Effector memory CD8-positive, alpha-beta T cell (primary cell): ENCODE measurements at regions not wholly inside any gene's neighbourhood (a gene's known extent, or its start where the extent isn't known, plus 50 kb on each side); places are given as distances from the start of the nearest gene placed in this dataset.

Source experiments
- ATAC-seq: fragments of 150-1000 bp; cut with Tn5 transposase; replicated peaks from 2 replicates; pipeline ENCODE4 v1.10.0; 2021; ENCODE audit warnings: mild to moderate bottlenecking, moderate library complexity
- DNase-seq, 3 experiments: peaks; one replicate each; pipeline ENCODE4 v3.0.0; 2021
- H3K27ac Mint-ChIP-seq, 2 donors: one replicate each; pipeline ENCODE4 v1.8.0; 2022; ENCODE audit warnings: mild to moderate bottlenecking in 2 of 2, mixed read lengths in 2 of 2, moderate library complexity in 2 of 2
- H3K27me3 Mint-ChIP-seq, 2 donors: one replicate each; pipeline ENCODE4 v1.8.0; 2022; ENCODE audit warnings: mixed read lengths in 2 of 2
- H3K36me3 Mint-ChIP-seq: one replicate; pipeline ENCODE4 v1.8.0; 2022; ENCODE audit warnings: mild to moderate bottlenecking, moderate library complexity, mixed read lengths; ENCODE audit not compliant: insufficient read depth
- H3K4me1 Mint-ChIP-seq, 2 donors: one replicate each; pipeline ENCODE4 v1.8.0; 2022; ENCODE audit warnings: low read depth in 2 of 2, mixed read lengths in 2 of 2
- H3K4me3 Mint-ChIP-seq, 2 donors: one replicate each; pipeline ENCODE4 v1.8.0; 2022; ENCODE audit warnings: mild to moderate bottlenecking in 2 of 2, mixed read lengths in 2 of 2, moderate library complexity in 2 of 2
- H3K9me3 Mint-ChIP-seq, 2 donors: one replicate each; pipeline ENCODE4 v1.8.0; 2022; ENCODE audit warnings: mixed read lengths in 2 of 2

DNA sequence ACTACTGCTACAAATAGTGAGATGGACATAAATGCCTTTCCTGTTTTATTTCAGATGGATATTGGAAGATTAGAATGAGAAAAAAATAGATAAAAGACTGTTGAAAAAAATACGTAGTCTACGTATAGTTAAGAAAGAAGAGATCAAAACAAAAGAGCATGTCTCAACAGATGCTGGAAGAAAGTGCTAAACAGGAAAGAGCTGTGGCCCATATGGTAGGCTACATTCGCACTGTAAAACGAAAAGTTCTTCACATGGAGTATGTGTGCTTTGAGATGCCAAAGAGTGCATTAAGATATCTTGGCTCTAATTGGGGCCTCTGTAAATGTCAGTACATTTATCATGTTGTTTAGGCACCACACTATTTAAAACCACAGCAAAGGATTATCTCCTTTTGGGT, 741.7 kb downstream of the LTN1 start:
- Mint-ChIP-seq H3K4me3 (no peak overlapping the region), H3K9me3 (peaks cover 0 to 2% of the 10 kb centered on the region in 2 donors), H3K27me3 (no peaks in the 10 kb centered on the region), H3K27ac (no peak overlapping the region), H3K4me1 (no peaks in the 10 kb centered on the region), H3K36me3 (no peaks in the 10 kb centered on the region)
- no peak for DNase-seq
- ATAC-seq, result no peak

DNA sequence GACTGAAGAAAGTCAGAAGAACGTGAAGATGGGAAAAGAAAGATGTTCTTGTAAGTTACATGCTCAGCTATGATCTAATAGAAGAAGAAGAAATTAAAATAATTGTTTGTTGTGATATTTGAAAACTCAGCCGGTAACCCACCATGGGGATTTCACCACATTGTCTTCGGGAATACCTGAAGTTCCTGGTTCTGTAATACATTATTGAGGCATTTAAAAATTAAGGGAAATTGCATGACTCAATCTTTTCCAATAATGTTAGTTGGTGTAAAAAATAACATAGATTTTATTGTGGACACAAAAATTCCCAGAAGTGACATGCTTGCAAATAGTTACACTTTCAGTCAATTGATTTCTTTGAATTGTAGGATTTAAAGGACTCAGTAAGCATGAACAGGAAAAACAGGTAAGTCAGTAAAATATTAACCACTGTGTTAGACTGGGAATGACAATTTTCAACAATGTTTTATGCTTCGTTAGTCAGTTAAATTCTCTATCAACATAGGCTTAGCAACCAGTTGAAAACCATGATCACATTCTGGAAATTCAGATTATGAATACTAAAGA, 745.1 kb downstream of the LTN1 start:
- DNase-seq (no peak), ATAC-seq (no peak)
- H3K4me3 Mint-ChIP-seq, result no peak overlapping the region
- H3K27me3 Mint-ChIP-seq, result no peaks in the 10 kb centered on the region
- no peaks in the 10 kb centered on the region for H3K4me1 Mint-ChIP-seq
- no peak overlapping the region for H3K27ac Mint-ChIP-seq
- no peaks in the 10 kb centered on the region for H3K9me3 Mint-ChIP-seq
- no peaks in the 10 kb centered on the region for H3K36me3 Mint-ChIP-seq

DNA sequence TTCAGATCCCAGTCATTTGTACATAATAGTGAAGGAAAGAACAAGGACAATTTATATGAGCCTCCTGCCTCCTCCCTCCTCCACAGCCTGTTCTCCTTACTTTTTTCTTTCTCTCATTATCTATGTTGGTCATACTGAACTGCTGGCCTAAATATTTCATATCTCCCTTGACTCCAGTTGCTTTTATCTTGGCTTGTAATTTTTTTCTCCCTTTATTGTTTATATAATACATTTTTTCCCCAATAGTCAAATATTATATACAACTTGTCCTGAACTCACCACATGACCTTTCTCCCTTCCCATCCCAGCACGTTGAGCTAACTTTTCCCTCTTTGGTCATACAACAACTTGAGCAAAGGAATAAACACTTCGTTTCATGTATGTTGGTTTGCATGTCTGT, 752.1 kb downstream of the LTN1 start:
- no peak for ATAC-seq
- Mint-ChIP-seq H3K4me1 (no peaks in the 10 kb centered on the region), H3K4me3 (no peak overlapping the region), H3K36me3 (no peaks in the 10 kb centered on the region), H3K9me3 (no peaks in the 10 kb centered on the region), H3K27me3 (no peaks in the 10 kb centered on the region), H3K27ac (no peak overlapping the region)
- no peak for DNase-seq

DNA sequence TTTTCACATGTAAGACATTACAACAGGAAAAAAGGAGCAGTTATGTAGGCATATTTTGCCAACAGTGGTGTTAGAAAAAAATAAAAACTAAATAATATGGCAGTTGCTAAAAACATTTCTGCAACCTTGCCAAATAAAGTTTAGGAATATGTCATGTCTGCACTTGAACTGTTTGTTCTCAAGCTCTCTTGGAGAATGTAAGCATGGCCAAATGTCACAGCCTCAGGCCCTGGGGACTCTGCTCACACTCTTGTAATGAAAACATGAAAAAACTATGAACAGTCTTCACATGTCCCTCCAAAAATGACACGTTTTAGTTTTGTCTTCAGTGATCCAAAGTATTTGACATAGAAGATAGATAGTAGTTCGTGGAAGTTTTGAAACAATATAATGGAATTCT, 753.3 kb downstream of the LTN1 start:
- Mint-ChIP-seq H3K27ac (no peak overlapping the region), H3K36me3 (no peaks in the 10 kb centered on the region), H3K27me3 (no peaks in the 10 kb centered on the region), H3K4me3 (no peak overlapping the region), H3K9me3 (no peaks in the 10 kb centered on the region), H3K4me1 (no peaks in the 10 kb centered on the region)
- DNase-seq (no peak), ATAC-seq (no peak)

DNA sequence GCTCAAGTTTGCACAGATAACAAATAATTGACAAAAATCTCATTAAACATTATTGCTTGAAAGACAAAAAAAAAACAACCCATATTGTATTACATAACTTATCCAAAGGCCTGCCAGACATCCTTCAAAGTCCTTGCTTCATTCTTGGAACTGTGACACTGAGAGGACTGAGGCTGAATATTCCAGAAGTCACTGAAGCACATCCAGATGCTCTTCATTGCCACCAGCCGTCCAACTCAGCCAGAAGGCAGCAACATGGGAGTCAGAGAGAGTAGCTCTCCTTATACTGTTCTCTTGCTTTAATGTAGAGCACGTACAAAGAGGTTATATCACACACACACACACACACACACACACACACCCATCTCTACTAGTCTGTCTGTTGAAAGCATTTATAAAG, 755.0 kb downstream of the LTN1 start:
- no peak overlapping the region for H3K27ac Mint-ChIP-seq
- DNase-seq (no peak), ATAC-seq (no peak)

DNA sequence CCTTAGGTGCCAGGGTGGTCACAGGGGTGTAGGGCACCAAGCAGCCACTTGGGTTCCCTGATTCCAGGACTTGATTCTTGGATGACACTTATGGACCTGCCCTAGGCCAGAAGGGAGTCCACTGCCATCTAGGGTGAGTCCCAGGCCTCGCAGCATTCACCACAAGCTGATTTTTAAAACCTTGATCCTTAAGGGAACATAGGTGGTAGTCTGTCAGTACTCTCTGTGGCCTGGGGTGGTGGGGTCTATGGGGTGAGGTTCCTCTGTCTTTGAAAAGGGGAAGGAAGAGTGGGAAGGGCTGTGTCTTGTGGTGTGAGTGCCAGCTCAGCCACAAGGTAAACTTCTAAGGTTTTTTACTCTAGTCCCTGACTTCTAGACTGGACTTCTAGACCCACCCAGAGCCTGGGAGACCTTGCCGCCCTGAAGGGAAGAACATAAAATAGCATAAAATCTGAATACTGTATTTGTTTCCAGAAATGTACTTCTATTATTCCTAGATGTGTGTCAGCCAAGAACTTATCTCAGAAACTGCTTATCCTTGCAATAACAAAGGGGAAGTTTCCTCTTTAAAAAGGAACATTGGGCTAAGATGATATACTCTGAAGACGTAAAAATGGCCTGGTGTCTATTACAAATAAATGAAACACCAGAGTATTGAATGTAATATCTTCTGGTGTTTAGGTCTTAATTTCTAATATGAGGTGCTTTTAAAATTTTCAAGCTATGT, 757.3 kb downstream of the LTN1 start:
- Mint-ChIP-seq H3K4me3 (no peak overlapping the region), H3K9me3 (peaks cover 0 to 2% of the 10 kb centered on the region in 2 donors), H3K36me3 (no peaks in the 10 kb centered on the region), H3K4me1 (no peaks in the 10 kb centered on the region), H3K27ac (no peak overlapping the region), H3K27me3 (no peaks in the 10 kb centered on the region)
- no peak for DNase-seq
- ATAC-seq, result no peak

More for the DNA sequence above, 755.0 kb downstream of the LTN1 start:
- H3K27me3 Mint-ChIP-seq, result no peaks in the 10 kb centered on the region
- no peak overlapping the region for H3K4me3 Mint-ChIP-seq
- H3K9me3 Mint-ChIP-seq, result peaks cover 0 to 2% of the 10 kb centered on the region in 2 donors
- H3K36me3 Mint-ChIP-seq, result no peaks in the 10 kb centered on the region
- no peaks in the 10 kb centered on the region for H3K4me1 Mint-ChIP-seq

DNA sequence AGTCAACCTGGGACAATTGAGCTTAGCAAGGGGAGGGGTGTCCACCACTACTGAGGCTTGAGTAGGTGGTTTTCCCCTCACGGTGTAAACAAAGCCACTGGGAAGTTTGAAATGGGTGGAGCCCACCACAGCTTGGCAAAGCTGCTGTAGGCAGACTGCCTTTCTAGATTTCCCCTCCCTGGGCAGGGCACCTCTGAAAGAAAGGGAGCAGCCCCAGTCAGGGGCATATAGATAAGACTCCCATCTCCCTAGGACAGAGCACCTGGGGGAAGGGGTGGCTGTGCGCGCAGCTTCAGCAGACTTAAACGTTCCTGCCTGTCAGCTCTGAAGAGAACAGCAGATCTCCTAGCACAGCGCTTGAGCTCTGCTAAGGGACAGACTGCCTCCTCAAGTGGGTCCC, 758.4 kb downstream of the LTN1 start:
- ATAC-seq (no peak), DNase-seq (no peak)
- Mint-ChIP-seq H3K36me3 (no peaks in the 10 kb centered on the region), H3K9me3 (peaks cover 0 to 2% of the 10 kb centered on the region in 2 donors), H3K27me3 (no peaks in the 10 kb centered on the region), H3K4me1 (no peaks in the 10 kb centered on the region), H3K4me3 (no peak overlapping the region), H3K27ac (no peak overlapping the region)

DNA sequence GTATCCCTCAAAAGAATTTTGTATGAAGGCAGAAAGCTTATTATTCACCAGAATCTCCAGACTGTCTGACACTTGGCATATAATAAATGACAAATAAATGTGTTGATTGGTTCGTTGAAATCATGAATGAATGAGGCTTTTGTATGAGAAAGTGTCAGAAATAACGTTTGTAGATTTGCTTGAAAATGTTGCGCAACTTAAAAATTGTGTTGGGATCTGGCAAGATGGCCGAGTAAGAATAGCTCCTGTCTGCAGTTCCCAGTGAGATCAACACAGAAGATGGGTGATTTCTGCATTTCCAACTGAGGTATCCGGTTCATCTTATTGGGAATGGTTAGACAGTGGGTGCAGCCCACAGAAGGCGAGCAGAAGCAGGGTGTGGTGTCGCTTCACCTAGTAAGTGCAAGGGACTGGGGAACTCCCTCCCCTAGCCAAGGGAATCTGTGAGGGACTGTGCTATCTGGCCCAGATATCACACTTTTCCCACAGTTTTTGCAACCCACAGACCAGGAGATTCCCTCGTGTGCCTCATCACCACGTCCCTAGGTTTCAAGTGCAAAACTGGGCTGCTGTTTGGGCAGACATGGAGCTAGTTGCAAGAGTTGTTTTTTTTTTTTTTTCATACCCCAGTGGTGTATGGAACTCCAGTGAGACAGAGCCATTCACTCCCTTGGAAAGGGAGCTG, 759.0 kb downstream of the LTN1 start:
- Mint-ChIP-seq H3K4me1 (no peaks in the 10 kb centered on the region), H3K4me3 (no peak overlapping the region), H3K27ac (no peak overlapping the region), H3K27me3 (no peaks in the 10 kb centered on the region), H3K36me3 (no peaks in the 10 kb centered on the region), H3K9me3 (peaks cover 0 to 2% of the 10 kb centered on the region in 2 donors)
- DNase-seq, result no peak
- ATAC-seq, result no peak

DNA sequence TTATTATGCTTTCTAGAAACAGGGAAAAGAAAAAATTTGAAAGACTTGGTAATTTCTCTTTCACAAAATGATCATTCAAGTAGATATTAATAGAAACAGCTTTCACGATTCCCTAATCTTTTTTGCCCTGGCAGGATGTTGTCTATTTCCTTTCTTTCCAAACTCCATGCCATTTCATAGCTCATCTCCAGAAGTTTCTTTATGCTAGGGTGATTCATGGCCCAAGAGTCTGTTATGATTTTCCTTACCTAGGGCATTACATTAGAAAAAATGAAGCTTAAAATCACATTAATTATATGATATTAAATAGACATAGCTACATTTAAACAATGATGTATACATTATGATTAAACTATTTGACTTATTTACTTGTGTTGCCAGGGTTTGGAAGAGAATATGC, 762.1 kb downstream of the LTN1 start:
- Mint-ChIP-seq H3K27ac (no peak overlapping the region), H3K4me1 (no peaks in the 10 kb centered on the region), H3K36me3 (no peaks in the 10 kb centered on the region), H3K27me3 (no peaks in the 10 kb centered on the region), H3K9me3 (peaks cover 0 to 4% of the 10 kb centered on the region in 2 donors), H3K4me3 (no peak overlapping the region)
- no peak for ATAC-seq
- DNase-seq, result no peak

DNA sequence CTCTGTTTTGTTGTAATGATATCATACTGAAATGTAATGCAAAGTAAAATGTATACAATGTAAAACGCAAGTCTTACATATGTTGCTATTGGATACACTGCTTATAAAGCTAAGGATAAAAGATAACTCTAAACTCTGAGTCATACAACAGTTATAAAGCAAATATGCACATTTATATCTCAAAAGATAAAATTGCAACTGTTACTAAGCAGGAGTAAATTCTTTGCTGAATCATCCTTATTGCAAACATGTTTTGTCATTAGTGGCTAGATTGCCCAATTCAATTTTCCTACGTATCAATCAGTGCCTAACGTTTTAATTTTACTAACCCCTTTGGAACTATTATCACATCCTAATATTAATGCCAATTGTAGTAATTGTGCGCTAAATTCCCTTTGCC, 762.9 kb downstream of the LTN1 start:
- no peak for DNase-seq
- no peak for ATAC-seq
- Mint-ChIP-seq H3K4me1 (no peaks in the 10 kb centered on the region), H3K9me3 (peaks cover 0 to 4% of the 10 kb centered on the region in 2 donors), H3K36me3 (no peaks in the 10 kb centered on the region), H3K27me3 (no peaks in the 10 kb centered on the region), H3K4me3 (no peak overlapping the region), H3K27ac (no peak overlapping the region)

DNA sequence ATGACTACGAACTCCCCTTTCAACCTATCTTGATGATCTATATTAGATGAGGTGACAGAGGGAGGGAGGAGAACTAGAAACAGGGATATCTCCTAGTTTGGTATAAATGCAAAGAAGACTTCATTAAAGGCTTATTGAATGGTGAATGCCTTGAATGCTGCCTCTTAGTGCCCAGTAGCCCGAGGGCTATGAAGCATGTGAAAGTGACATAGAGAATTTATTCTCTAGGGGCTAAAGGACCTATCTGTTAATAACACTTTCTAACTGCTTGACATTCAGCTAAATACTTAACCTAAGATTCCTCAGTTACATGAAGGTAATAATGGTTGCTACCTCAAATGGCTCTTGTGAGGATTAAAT, 764.1 kb downstream of the LTN1 start:
- Mint-ChIP-seq H3K4me1 (no peaks in the 10 kb centered on the region), H3K9me3 (peaks cover 0 to 4% of the 10 kb centered on the region in 2 donors), H3K27ac (no peak overlapping the region), H3K36me3 (no peaks in the 10 kb centered on the region), H3K27me3 (no peaks in the 10 kb centered on the region), H3K4me3 (no peak overlapping the region)
- ATAC-seq, result no peak
- DNase-seq, result no peak

DNA sequence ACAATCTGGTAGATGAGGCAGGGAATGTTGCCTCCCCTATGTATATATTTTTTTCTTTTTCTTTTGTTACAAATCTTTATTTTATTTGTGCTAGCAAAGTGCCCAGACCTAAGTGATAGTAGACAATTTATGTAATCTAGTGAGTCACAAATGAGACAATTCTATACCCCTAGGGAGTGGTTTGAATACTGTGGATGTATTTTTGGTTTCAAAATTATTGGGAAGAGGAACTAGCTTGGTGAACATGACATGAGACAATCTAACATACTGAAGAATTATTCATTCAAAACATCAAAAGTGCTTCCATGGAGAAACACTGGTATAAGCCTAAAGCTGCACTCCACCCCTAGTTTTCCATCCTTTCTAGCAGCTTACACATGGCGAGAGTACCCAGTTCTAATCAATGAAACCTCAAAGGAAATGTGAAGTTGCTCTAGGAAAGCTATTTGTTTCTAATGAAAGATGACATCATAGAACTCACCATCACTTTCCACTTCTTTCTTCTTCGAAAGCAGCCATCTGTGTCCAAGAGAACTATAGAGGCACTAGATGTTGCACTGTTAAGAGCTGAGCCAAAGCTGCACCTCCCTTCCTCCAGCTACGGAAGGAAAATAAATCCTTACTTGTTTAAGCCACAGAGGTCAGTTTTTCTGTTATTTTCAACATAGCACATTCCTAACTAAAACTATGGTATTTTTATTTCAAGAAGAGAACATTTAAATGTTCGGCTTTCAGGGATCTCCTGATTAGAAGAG, 764.6 kb downstream of the LTN1 start:
- ATAC-seq (no peak), DNase-seq (no peak)
- no peak overlapping the region for H3K4me3 Mint-ChIP-seq
- H3K27ac Mint-ChIP-seq, result no peak overlapping the region
- H3K9me3 Mint-ChIP-seq, result peaks cover 0 to 2% of the 10 kb centered on the region in 2 donors
- H3K27me3 Mint-ChIP-seq, result no peaks in the 10 kb centered on the region
- H3K36me3 Mint-ChIP-seq, result no peaks in the 10 kb centered on the region
- no peaks in the 10 kb centered on the region for H3K4me1 Mint-ChIP-seq

DNA sequence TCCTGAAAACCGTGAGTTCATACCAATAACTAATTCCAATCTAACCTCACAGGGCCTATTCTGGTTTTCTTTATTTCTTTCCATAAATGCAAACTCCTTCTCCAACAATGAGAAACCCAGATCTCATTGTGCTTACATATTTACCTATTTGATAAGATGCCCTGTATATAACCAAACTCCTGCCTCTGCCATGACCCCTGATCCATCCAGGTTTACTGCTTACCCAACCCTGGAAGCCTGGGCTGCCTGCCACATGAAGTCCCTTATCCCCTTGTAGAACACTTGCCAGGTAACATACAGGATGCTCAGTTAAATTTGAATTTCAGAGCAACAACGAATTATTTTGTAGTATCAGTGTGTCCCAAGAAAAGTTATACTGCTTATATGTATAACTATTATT, 766.1 kb downstream of the LTN1 start:
- Mint-ChIP-seq H3K36me3 (no peaks in the 10 kb centered on the region), H3K27me3 (no peaks in the 10 kb centered on the region), H3K4me1 (no peaks in the 10 kb centered on the region), H3K9me3 (peaks cover 0 to 2% of the 10 kb centered on the region in 2 donors), H3K27ac (no peak overlapping the region), H3K4me3 (no peak overlapping the region)
- no peak for DNase-seq
- ATAC-seq, result no peak
